ENCODE measurements at regions not wholly inside any gene's neighbourhood (a gene's known extent, or its start where the extent isn't known, plus 50 kb on each side); places are given as distances from the start of the nearest gene placed in this dataset.

DNA sequence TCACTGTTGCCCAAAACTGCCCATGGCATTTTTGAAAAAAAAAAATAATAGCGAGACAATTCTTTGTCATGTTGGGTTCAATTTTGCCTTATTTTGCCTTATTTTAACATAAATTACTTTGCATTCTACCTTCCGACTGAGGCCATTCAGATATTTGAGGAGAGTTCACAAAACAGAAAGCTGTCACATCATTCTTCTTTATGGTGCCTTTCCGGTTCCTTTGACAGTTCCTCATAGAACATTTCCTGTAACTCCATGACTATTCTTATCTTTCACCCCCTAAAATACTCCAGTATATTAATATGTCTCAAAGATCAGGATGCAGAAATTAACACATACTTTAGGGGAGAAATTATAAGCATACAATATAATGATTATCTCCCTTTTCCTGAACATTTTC, 476.7 kb downstream of the NOVA1 start:
- H3K36me3 ChIP-seq (replicated peaks in 1 of 2; ENCODE audit: control insufficient read depth in 1 of 2, insufficient read depth in 2 of 2, low read length in 1 of 2), result no peaks in the 10 kb centered on the region
- no peaks in the 10 kb centered on the region for H3K9me2 ChIP-seq
- H4K20me1 ChIP-seq (ENCODE audit: insufficient read depth), result no peaks in the 10 kb centered on the region
- CTCF ChIA-PET, result no interaction called here
- 6% methylated on average over 3 of the region's 3 CpGs for WGBS (ENCODE audit: low lambda C conversion rate)
- H3F3A ChIP-seq (replicated peaks; ENCODE audit: insufficient read depth), result no peaks in the 10 kb centered on the region
- no peak overlapping the region for H3K9ac ChIP-seq
- H3K4me1 ChIP-seq (ENCODE audit: control insufficient read depth in 1 of 2, insufficient read depth in 2 of 2, low read depth in 1 of 2, low read length in 1 of 2), result no peaks in the 10 kb centered on the region; a peak in 1 of 4 replicates
- H3K4me2 ChIP-seq, result no peak overlapping the region
- DNase-seq, result no peak
- no peaks in the 10 kb centered on the region for H3K27me3 ChIP-seq (ENCODE audit: insufficient read depth)
- no peak overlapping the region for H3K4me3 ChIP-seq (ENCODE audit: low read depth in 2 of 2, low read length in 1 of 2)
- no peak overlapping the region for H2AFZ ChIP-seq (ENCODE audit: low read depth)
- POLR2A ChIA-PET, result no interaction called here
- H3K27ac ChIP-seq (ENCODE audit: low read depth in 2 of 2, low read length in 1 of 2), result no peak overlapping the region
- no peak for TF ChIP-seq GATA2 (CRISPR knock-in tag; IDR thresholded peaks at IDR 0.05)
- no peak for TF ChIP-seq EZH2phosphoT487 (IDR thresholded peaks at IDR 0.05; ENCODE audit: borderline replicate concordance, low read depth)
- TF ChIP-seq, protein P1, sequence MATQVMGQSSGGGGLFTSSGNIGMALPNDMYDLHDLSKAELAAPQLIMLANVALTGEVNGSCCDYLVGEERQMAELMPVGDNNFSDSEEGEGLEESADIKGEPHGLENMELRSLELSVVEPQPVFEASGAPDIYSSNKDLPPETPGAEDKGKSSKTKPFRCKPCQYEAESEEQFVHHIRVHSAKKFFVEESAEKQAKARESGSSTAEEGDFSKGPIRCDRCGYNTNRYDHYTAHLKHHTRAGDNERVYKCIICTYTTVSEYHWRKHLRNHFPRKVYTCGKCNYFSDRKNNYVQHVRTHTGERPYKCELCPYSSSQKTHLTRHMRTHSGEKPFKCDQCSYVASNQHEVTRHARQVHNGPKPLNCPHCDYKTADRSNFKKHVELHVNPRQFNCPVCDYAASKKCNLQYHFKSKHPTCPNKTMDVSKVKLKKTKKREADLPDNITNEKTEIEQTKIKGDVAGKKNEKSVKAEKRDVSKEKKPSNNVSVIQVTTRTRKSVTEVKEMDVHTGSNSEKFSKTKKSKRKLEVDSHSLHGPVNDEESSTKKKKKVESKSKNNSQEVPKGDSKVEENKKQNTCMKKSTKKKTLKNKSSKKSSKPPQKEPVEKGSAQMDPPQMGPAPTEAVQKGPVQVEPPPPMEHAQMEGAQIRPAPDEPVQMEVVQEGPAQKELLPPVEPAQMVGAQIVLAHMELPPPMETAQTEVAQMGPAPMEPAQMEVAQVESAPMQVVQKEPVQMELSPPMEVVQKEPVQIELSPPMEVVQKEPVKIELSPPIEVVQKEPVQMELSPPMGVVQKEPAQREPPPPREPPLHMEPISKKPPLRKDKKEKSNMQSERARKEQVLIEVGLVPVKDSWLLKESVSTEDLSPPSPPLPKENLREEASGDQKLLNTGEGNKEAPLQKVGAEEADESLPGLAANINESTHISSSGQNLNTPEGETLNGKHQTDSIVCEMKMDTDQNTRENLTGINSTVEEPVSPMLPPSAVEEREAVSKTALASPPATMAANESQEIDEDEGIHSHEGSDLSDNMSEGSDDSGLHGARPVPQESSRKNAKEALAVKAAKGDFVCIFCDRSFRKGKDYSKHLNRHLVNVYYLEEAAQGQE (IDR thresholded peaks at IDR 0.05; ENCODE audit: low read depth, low read length), result no peak
- TF ChIP-seq, protein P2, sequence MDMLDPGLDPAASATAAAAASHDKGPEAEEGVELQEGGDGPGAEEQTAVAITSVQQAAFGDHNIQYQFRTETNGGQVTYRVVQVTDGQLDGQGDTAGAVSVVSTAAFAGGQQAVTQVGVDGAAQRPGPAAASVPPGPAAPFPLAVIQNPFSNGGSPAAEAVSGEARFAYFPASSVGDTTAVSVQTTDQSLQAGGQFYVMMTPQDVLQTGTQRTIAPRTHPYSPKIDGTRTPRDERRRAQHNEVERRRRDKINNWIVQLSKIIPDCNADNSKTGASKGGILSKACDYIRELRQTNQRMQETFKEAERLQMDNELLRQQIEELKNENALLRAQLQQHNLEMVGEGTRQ (IDR thresholded peaks at IDR 0.05; ENCODE audit: borderline replicate concordance, low read depth, low read length), result no peak
- no peak for TF ChIP-seq EP300 (IDR thresholded peaks at IDR 0.05; ENCODE audit: borderline replicate concordance in 1 of 2, low read depth in 1 of 2, low read length in 1 of 2)
- no peak for TF ChIP-seq FOXJ3 (CRISPR knock-in tag; IDR thresholded peaks at IDR 0.05)
- no peak for TF ChIP-seq RFX5 (IDR thresholded peaks at IDR 0.05; ENCODE audit: low read length)
- no peaks in the 10 kb centered on the region for H3K79me2 ChIP-seq (ENCODE audit: insufficient read depth)
- no peaks in the 10 kb centered on the region for H3K9me3 ChIP-seq

DNA sequence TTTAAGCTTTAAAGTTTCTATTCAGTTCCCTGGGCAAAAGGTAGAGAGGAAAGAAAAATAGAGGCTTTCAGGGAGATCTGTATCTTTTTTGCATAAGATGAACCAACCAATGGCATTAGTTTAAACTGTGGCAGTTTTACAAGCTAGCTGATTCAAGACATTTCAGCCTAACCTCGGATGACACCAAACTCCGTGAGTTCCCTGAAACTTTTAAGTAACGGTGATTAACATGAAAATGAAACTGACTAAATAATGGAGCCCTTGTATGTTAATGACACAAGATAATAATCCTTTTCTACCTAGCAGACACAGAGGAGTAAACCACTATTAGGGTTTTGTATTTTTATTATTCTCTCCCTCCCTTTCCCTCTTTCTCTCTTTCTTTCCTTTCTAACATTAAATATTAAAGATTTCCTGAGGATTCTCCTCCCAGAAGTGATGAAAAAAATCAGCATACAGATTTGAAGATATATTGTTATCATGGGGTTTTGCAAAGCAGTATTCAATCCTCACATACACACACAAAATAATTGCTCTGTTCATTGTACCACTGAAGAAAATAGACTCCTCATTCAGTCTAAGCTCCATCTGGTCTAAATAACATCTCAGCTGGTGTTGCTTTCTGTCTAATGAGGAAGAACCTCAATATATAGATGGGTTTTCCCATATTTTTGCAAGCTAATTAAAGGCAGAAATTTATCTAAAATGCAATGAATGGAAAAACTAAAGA, 483.8 kb downstream of the NOVA1 start:
- no peak overlapping the region for H3K27ac ChIP-seq (ENCODE audit: low read depth in 2 of 2, low read length in 1 of 2)
- H3K4me3 ChIP-seq (ENCODE audit: low read depth in 2 of 2, low read length in 1 of 2), result no peak overlapping the region
- H3K79me2 ChIP-seq (ENCODE audit: insufficient read depth), result no peaks in the 10 kb centered on the region
- H3K4me1 ChIP-seq (ENCODE audit: control insufficient read depth in 1 of 2, insufficient read depth in 2 of 2, low read depth in 1 of 2, low read length in 1 of 2), result no peaks in the 10 kb centered on the region
- TF ChIP-seq MXI1 (IDR thresholded peaks at IDR 0.05; ENCODE audit: low read depth, low read length) (no peak), RAD21 (IDR thresholded peaks at IDR 0.05; ENCODE audit: low read length) (no peak), TAF1 (IDR thresholded peaks at IDR 0.05; ENCODE audit: borderline replicate concordance, low read depth, low read length) (no peak)
- H4K20me1 ChIP-seq (ENCODE audit: insufficient read depth), result no peaks in the 10 kb centered on the region
- no peaks in the 10 kb centered on the region for H3K27me3 ChIP-seq (ENCODE audit: insufficient read depth)
- H3K9me2 ChIP-seq, result no peaks in the 10 kb centered on the region
- DNase-seq, result no peak
- WGBS (ENCODE audit: low lambda C conversion rate), result 6% methylated on average over 3 of the region's 3 CpGs
- no peak overlapping the region for H2AFZ ChIP-seq (ENCODE audit: low read depth)
- H3K9me3 ChIP-seq, result no peaks in the 10 kb centered on the region
- POLR2A ChIA-PET, result no interaction called here
- H3K9ac ChIP-seq, result no peak overlapping the region
- H3F3A ChIP-seq (replicated peaks; ENCODE audit: insufficient read depth), result no peaks in the 10 kb centered on the region
- no peak overlapping the region for H3K4me2 ChIP-seq
- no peaks in the 10 kb centered on the region for H3K36me3 ChIP-seq (replicated peaks in 1 of 2; ENCODE audit: control insufficient read depth in 1 of 2, insufficient read depth in 2 of 2, low read length in 1 of 2)
- CTCF ChIA-PET, result no interaction called here

Measured in SK-N-SH (cell line).